GM18951 (cell line): ENCODE measurements at regions not wholly inside any gene's neighbourhood (a gene's known extent, or its start where the extent isn't known, plus 50 kb on each side); places are given as distances from the start of the nearest gene placed in this dataset.
"Not testable (repeated sequence)": the region's sequence is repeated elsewhere in the genome, so short reads cannot be mapped to it uniquely, and the experiment has no call there.

Source experiments
- POLR2A ChIP-seq: IDR thresholded peaks from 4 replicates; pipeline ENCODE4 v1.6.1; 2011; ENCODE audit warnings: mild to moderate bottlenecking; ENCODE audit not compliant: insufficient read length, insufficient read depth; ENCODE audit errors: extremely low read depth
- in situ Hi-C: fragments of 300-500 bp; cut with MboI; formaldehyde crosslinking; loops from one replicate; pipeline ENCODE4 v1.12.0; 2022; ENCODE audit warnings: low sequenced_read_pairs, mixed read lengths, inconsistent platforms; ENCODE audit not compliant: unreplicated experiment

DNA sequence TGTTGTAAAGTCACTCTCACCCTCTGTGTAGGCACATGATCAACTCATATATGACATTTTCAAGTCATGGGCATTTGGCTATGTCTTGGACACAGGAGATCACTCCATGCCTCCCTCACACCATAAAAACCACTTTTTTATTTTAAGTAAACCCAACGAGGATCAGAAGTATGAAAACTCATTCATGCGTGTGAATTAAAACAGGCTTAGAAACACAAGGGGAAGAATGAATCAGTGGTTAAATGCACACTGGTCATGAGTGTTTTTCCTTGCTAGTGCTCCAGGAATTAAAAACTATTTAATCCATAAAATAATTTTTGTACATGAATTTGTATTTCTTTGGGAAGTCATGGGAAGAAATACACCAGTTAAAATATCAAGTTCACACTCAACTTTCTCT lies 198.4 kb downstream of the GALC start:
- no peak for TF ChIP-seq POLR2A
- in situ Hi-C loops: no loop called here

DNA sequence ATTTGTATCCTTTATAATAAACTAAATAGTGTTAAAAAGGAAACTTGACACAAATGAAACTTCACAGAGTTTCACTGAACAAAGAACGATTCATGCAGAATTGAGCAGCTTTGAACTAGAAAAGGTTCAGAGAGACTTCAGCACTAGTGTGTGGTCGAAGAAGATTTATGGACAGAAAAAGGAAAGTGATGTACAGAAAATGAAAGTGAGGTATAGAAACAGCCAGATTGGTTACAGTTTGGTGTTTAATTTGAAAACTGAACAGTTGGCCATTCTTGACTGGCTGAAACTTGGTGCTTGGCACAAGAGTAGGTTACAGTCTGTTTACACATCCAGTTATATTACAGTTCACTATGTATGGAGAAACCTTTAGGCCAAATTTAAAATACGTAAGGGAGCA lies 207.1 kb downstream of the GALC start:
- in situ Hi-C loops: no loop called here
- TF ChIP-seq POLR2A: no peak

GRCh38 chr14:87784386-87784785 lies 208.6 kb downstream of the GALC start:
- in situ Hi-C loops: no loop called here
- TF ChIP-seq POLR2A: no peak

- no peak for TF ChIP-seq POLR2A
- in situ Hi-C loops: no loop called here
Observed at GRCh38 chr14:87783071-87783470, 209.9 kb downstream of the GALC start.

GRCh38 chr14:87772854-87773253 lies 220.1 kb downstream of the GALC start:
- in situ Hi-C loops: no loop called here
- TF ChIP-seq POLR2A: no peak

- no peak for TF ChIP-seq POLR2A
- in situ Hi-C loops: no loop called here
Observed at GRCh38 chr14:87767567-87767901, 225.4 kb downstream of the GALC start.

DNA sequence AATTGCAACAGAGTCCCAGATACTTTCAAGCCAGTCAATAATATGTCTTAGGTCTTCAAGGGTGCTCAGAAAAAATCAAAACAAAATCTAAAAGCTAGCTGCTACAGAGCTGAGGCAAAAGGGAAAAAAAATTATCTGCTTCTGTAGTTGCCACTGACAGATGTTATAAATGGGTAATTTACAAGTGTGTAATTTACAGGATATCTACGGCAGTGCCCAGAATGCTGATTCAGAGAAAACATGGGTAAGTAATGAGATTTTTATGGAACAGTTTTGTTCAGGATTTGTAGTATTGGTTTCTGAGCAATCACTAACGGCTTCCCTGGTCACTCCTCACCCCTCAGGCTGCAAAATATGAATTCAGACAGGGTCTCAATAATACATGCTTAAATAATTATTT lies 234.1 kb downstream of the GALC start:
- in situ Hi-C loops: no loop called here
- no peak for TF ChIP-seq POLR2A

GRCh38 chr14:87756661-87757060 lies 236.3 kb downstream of the GALC start:
- TF ChIP-seq POLR2A: no peak
- in situ Hi-C loops: no loop called here

GRCh38 chr14:87754520-87755223 lies 238.3 kb downstream of the GALC start:
- in situ Hi-C loops: no loop called here
- no peak for TF ChIP-seq POLR2A

- TF ChIP-seq POLR2A: no peak
- in situ Hi-C loops: loop anchor here (10.0 kb wide), 1 partner anchor 146 kb away; no protein-coding TSS in a partner anchor
Observed at GRCh38 chr14:87748558-87748957, 244.4 kb downstream of the GALC start.

GRCh38 chr14:87745507-87746118 lies 247.4 kb downstream of the GALC start:
- in situ Hi-C loops: loop anchor here (10.0 kb wide), 1 partner anchor 149 kb away; no protein-coding TSS in a partner anchor
- TF ChIP-seq POLR2A: no peak

- in situ Hi-C loops: not testable (repeated sequence)
Observed at GRCh38 chr14:87734577-87735360, 258.2 kb downstream of the GALC start.

- in situ Hi-C loops: not testable (repeated sequence)
Observed at GRCh38 chr14:87733115-87733514, 259.9 kb downstream of the GALC start.

DNA sequence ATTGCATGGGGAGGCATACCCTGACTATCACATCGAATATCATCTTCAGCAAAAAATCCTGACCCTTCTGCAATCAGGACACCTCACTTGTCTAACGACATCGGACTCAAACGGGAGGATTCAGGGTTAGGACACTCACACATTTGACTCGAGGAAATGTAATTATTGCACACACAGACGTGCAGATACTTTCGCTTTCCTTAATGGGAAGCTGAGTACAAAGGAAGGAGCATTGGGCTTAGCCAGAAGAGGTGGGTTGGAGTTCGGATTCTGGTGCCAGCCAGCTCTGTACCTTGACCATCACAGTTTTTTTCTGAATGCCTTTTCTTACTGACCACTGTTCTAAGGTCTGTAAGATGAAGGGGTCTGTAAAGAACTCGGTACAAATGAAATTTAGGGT lies 260.4 kb downstream of the GALC start:
- TF ChIP-seq POLR2A: no peak
- in situ Hi-C loops: no loop called here
